Kasumi-1 (cell line): ENCODE measurements at regions not wholly inside any gene's neighbourhood (a gene's known extent, or its start where the extent isn't known, plus 50 kb on each side); places are given as distances from the start of the nearest gene placed in this dataset.
"Not testable (repeated sequence)": the region's sequence is repeated elsewhere in the genome, so short reads cannot be mapped to it uniquely, and the experiment has no call there.

Experiments used
- DNase-seq, 2 experiments: peaks; one replicate each; lab custom pipeline; 2025; lab: John Stamatoyannopoulos, UW

DNA sequence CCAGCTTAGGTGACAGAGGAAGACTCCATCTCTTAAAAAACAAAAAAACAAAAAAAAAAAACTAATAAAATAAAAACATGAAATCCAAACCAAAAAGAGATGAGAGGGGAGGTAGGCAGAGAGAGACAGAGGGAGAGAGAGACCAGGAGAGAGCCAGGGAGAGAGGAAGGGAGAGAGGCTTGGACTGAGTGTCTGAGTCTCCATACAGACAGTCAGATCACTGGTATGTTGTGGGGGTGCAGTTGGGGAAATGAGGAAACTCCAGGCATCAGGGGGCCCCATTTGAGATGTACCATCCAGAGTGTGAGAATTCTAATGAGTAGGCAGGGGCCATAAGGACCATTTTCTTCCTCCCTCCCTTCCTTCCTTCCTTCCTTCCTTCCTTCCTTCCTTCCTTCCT, 53.1 kb upstream of the SEPTIN5 start:
- peak; percentile 6 to 8 for DNase-seq

DNA sequence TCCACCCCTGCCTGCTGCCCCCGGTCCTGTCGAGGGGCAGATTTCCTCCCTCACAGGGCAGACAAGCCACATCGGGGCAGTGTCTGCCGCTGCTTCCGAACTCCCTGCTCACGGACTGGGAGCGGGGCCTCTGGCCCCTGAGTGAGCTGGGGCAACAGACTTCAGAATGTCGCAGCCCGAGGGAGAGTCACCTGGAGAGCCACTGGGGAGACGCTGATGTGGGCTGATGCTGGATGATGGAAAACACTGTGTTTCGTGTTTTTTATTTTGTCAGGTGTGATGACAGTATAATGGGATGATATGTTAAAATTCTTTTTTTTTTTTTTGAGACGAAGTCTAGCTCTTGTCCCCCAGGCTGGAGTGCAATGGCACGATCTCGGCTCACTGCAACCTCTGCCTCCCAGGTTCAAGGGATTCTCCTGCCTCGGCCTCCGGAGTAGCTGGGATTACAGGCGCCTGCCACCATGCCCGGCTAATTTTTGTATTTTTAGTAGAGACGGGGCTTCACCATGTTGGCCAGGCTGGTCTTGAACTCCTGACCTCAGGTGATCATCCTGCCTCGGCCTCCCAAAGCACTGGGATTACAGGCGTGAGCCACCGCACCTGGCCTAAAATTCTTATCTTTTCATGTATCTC, 52.1 kb upstream of the SEPTIN5 start:
- not testable (repeated sequence) for DNase-seq

DNA sequence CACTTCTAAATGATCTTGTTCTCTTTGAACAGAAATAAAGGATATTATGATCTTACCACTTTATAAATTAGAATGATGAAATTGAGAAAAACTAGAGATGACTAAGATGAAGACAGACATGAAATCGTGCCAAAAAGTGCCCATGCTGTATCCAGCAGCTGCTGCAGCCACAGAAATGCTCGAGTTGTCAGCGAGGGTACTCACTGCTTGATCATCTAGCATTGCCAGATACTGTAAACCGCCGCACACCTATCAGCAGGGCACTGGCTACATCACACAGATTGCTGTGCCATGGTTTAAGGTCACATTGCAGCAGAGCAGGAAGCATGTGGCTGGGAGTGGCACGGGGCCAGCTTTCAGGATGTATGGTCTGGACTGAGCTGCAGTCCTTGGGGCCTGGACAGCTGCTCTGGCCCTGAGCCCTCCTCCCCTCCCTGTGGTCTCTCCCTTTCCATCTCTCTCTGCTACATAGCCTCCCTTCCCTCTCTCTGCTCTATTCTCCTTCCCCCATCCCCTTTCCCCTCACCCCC, 51.0 kb upstream of the SEPTIN5 start:
- DNase-seq: no peak

DNA sequence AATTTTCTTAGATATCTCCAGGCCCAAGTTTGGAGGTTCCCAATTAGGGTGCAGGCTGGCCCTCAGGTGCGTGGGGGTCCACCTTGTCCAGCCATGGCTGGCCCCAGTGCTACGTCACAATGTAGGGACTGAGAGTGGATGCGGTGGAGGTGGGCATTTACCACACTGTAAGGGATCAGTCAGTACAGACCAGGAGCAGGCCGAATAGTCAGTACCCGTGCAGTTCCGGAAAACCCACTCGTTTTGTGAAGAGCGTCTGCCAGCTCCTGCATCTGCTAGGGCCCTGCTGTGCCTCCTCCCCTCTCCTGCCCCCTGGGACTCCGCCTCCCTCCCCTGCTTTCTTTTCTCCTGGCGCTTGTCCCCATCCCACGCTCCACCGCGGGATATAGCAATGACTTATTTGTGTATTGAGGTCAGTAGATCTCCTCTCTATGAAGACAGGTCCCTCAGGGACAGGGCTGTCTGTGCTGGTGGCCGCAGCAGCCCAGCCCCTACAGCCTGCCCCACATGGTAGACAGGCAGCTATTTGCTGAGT, 50.4 kb upstream of the SEPTIN5 start:
- DNase-seq: no peak

DNA sequence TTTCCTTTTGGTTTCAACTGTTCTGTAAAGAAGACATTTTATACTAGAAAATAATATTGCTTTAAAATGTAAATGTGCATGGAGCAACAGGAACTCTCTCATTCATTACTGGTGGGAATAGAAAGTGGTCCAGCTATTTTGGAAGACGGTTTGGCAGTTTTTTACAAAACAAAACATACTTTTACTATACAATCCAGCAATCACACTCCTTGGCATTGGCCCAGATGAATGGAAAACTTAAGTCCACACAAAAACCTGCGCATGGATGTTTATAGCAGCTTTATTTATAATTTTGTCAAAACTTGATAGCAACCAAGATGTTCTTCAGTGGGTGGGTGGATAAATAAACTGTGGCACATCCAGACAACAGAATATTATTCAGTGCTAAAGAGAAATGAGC, 49.9 kb upstream of the SEPTIN5 start:
- DNase-seq: no peak
